NB4 (cell line): ENCODE measurements at regions not wholly inside any gene's neighbourhood (a gene's known extent, or its start where the extent isn't known, plus 50 kb on each side); places are given as distances from the start of the nearest gene placed in this dataset.
"Not testable (repeated sequence)": the region's sequence is repeated elsewhere in the genome, so short reads cannot be mapped to it uniquely, and the experiment has no call there.

Experiments used
- MYC ChIP-seq: IDR thresholded peaks from 2 replicates; pipeline ENCODE4 v1.6.1; 2011; ENCODE audit warnings: low read depth, low read length
- POLR2A ChIP-seq: IDR thresholded peaks from 2 replicates; pipeline ENCODE4 v1.6.1; 2011; ENCODE audit warnings: mild to moderate bottlenecking; ENCODE audit not compliant: insufficient read length; ENCODE audit errors: extremely low read depth
- TF ChIP-seq, protein P1 (sequence below): IDR thresholded peaks from one replicate; pipeline ENCODE4 v1.5.1; 2012; ENCODE audit warnings: low read depth, low read length

DNA sequence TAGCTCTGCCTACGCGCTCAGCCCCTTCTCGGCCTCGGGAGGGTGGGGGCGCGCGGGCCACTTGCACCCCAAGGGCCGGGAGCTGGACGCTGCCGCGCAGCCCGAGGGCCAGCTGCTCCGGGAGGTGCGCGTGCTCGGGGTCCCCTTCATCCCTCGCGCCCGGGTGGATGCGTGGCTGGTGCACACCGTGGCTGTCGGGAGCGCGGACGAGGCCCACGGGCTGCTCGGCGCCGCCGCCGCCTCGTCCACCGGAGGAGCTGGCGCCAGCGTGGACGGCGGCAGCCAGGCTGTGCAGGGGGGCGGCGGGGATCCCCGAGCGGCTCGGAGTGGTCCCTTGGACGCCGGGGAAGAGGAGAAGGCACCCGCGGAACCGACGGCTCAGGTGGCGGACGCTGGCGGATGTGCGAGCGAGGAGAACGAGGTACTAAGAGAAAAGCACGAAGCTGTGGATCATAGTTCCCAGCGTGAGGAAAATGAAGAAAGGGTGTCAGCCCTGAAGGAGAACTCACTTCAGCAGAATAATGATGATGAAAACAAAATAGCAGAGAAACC is 69.8 kb downstream of the PMAIP1 start:
- TF ChIP-seq, protein P1, sequence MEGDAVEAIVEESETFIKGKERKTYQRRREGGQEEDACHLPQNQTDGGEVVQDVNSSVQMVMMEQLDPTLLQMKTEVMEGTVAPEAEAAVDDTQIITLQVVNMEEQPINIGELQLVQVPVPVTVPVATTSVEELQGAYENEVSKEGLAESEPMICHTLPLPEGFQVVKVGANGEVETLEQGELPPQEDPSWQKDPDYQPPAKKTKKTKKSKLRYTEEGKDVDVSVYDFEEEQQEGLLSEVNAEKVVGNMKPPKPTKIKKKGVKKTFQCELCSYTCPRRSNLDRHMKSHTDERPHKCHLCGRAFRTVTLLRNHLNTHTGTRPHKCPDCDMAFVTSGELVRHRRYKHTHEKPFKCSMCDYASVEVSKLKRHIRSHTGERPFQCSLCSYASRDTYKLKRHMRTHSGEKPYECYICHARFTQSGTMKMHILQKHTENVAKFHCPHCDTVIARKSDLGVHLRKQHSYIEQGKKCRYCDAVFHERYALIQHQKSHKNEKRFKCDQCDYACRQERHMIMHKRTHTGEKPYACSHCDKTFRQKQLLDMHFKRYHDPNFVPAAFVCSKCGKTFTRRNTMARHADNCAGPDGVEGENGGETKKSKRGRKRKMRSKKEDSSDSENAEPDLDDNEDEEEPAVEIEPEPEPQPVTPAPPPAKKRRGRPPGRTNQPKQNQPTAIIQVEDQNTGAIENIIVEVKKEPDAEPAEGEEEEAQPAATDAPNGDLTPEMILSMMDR: not testable (repeated sequence)
- TF ChIP-seq MYC, POLR2A: not testable (repeated sequence)
